Iris pigment epithelial cell (primary cell): ENCODE measurements at regions not wholly inside any gene's neighbourhood (a gene's known extent, or its start where the extent isn't known, plus 50 kb on each side); places are given as distances from the start of the nearest gene placed in this dataset.
"Not testable (repeated sequence)": the region's sequence is repeated elsewhere in the genome, so short reads cannot be mapped to it uniquely, and the experiment has no call there.

ENCODE experiments used
- DNase-seq: peaks from one replicate; pipeline ENCODE4 v3.0.0-alpha.2; 2011; ENCODE audit warnings: low read depth

DNA sequence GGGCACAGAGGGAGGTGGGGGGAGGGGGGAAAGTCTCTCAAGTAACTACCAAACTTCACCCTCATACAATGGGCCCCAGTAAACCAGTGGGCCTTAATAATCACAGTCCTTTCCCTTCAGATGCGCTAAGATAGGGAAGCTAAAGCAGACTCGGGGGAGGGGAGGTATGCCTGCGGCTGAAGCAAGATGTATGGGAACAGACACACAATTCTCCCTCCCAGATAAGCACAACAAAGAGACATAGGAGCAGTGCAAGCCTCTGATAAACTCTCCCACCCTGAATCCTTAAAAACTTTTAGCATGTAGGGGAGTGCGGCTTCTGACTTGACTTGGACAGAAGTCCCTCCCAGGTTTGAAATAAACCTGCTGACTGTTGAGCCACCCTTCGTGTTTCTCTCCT, 54.7 kb downstream of the PROP1 start:
- DNase-seq = not testable (repeated sequence)

DNA sequence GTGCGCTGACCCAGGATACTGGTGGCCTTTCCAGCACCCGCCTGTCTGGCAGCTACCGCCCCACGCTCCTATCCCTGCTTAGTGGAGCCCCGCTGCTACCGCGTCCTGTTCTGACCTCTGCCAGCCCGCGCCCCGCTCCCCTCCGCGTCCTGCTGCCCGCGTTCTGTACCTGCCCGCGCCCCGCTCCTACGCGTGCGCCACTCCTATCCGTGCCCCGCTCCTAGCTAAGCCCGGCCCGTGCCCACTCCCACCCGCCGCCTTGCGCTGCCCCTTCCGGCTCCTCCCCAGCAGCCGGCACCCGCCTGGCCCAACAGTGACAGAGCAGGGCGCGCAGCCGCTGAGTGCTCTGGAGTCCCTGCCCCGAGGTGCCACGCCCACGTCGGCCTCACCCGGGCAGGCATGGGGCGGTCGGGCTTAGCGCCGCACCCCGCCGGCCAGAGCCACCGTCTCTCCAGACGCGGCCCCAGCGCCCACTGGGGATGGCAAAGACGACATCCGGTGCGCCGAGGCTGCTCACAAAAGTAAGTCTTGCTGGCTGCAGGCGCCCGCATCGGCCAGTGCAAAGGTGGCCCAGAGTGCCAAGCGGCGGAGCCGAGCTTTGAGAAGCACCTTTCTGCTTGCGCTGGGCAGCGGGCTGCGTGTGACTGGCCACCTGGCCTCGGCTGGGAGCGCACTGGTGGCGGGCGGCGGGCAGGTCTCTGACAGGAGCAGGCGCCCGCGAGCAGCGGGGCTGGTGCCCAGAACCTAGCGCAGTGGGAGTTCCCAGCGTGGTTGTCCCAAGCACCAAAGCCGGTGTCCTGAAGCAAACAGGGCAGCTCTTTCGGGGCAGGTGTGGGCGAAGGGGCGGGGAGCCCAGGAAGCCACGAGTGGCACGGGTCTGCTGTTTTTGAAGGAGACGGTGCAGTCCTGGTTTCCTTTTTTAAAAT, 56.5 kb downstream of the PROP1 start:
- DNase-seq = not testable (repeated sequence)

DNA sequence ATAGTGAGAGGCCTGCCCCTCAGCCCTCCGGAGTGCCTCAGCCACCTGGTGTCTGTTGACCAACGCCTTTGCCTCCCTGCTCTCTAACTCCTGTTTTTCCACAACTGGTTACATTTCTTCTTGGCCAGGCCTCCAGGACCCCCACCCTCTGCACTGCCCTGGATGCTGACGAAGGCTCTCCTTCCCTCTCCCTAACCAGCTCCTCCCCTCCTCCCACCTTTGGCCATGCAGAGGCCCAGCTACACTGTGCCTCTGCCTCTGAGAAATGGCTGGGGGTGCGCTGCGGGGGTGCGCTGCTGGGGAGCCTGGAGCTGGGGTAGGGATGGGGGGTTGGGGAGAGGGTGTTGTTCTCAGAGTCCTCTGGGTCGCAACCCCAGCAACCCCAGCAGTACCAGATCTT, 57.3 kb downstream of the PROP1 start:
- DNase-seq = not testable (repeated sequence)

DNA sequence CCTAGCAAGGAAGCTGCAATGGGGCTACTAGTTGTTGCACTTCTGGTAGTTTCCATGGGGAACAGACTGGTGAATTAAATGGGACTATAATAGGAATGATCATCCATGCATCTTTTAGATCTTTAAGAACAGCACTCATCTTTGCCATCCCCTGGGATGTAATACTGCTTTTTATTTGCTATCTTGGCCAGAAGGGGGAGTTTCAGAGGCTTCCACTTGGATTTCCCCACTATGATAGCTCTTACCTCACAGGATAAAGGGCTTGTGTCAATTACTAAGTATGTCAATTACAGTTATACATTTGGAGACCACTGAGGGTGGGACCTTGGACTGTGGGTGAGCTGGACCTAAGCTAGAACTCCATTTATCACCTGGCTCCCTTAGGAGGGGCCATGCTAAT, 61.8 kb downstream of the PROP1 start:
- peak; percentile 9 for DNase-seq

DNA sequence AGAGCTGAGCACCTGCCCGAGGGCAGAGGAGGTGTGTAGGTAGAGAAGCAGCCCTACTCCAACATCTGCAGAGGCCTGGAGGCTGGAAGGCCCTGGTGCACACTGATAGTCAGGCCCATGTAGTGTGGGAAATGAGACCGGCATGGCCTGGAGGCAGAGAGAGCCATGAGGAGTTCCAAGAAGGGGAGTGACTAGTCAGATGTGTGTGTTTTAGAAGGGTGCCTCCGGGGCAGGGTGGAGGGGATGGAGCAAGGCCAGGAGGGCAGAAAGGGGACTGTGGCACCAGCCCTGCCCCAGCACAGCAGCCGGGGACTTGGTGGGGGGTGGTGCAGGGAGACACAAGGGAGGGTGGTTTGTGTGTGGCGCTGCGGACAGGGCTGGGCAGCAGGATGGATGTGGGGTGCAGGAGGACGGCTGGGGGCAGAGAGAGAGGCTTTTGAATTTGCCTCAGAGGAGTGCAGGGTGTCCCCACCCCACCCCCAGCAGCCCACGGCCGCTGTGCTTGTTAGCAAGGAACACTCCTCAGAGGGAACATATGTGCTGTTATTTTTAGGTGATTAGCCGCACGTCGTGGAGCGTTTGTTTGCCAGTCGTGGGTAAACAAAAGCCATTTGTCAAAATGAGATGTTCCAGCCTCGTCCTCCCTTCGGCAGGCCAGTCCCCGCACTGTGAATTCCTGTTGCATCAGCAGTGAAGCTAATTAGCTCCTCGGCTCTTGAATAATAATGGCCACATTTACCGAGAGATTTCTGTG, 65.6 kb downstream of the PROP1 start:
- not testable (repeated sequence) for DNase-seq

DNA sequence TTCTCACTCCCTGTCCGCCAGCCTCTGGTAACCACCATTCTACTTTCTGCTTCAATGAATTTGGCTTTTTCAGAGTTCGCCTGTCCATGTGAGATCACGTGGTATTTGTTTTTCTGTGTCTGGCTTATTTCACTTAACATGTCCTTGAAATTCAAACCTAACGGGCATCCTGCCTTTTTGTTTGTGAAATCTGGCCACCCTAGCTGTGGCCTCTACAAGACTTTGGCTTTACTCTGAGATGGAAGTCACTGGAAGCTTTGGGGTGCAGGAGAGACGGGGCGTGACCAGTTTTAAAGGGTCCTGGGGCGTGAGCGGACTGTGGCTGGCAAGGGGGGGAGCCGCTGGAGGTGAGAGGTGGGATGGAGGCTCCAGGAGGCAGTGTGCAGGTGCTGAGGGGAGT, 66.4 kb downstream of the PROP1 start:
- DNase-seq = not testable (repeated sequence)

DNA sequence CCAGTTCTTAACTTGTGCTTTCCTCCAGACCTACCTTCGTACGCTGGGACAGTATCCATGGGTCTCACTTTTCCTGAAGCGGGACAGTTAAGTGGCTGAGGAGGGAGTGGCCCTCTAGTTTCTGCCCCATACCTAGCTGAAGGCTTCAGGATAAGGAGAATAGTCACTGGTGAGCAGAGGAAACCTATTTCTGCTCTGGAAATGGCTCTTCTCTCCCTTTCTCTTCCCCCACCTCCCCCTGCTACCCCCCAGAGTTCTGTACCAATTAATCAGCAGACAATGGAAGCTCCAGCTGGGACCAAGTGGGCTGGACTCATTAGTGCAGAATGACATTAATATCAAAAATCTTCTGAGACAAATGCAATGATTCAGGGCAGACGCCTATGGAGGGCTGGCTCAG, 68.5 kb downstream of the PROP1 start:
- DNase-seq = not testable (repeated sequence)

DNA sequence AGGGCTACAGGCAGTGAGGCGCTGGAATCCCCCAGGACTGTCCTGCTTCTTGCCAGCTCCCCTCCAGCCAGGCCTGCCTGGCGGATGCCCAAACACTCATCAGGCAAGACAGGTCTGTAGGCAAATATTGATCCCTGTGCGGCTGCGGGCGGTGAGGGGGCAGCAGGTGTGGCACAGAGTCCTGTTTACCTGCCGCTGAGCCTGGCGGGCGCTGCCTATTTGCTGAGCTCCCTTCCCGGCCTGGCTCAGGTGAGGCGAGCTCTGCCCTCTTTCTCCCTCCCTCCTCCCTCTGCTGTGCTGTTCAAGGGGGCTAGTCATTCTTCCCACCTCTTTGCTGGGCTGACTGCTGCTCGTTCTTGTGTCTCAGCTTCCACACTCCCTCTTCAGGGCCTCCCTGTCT, 71.5 kb downstream of the PROP1 start:
- DNase-seq = not testable (repeated sequence)

DNA sequence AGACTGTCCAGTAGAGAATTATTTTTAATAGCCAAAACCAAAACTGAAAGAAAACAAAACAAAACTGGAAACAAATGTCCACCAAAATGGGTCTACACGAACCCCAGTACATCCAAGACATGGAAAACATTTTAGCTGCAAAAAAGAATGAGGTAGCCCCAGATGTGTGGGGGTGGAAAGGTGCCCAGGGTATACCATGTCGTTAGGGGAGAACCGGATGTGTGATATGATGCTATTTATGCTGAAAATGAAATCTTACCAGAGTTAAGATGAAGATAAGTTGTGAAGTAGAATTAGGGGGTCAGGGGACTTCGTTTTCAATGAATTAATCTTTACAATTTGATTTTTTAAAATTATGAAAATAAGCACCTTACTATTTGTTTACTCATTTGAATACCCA, 72.2 kb downstream of the PROP1 start:
- DNase-seq = not testable (repeated sequence)

DNA sequence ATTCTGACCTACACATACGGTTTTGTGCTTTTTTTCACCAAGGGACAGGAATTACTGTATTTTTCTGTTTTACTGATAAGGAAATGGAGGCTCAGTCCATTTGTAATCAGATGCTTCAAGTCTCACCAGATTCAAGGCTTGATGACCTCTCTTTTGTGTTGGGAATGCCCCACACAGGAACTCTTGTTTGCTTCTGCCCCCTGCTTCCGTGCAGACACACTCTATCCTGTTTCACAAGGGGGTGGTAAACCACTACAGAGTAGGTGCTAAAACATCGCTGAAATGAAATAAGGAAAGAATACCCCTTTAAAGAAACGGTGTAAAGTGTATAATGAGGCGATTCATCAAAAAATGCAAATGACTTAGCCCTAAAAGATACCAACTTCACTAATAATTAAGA, 72.9 kb downstream of the PROP1 start:
- DNase-seq = not testable (repeated sequence)

DNA sequence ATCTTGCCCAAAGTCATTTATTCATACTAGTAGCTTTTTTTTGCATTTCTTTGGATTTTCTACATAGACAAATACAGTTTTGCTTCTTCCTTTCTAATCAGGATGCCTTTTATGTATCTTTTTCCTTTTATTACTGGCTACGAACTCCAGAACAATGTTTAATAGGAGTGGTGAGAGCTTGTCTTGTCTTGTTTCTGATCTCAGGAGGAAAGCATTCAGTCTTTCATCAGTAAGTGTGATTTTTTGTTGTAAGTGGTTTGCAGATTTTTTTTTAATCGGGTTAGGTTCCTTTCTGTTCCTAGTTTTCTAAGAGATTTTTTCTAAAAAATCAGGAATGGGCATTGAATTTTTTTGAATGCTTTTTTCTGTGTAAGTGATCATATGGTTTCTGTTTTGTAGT, 86.8 kb downstream of the PROP1 start:
- DNase-seq = not testable (repeated sequence)

DNA sequence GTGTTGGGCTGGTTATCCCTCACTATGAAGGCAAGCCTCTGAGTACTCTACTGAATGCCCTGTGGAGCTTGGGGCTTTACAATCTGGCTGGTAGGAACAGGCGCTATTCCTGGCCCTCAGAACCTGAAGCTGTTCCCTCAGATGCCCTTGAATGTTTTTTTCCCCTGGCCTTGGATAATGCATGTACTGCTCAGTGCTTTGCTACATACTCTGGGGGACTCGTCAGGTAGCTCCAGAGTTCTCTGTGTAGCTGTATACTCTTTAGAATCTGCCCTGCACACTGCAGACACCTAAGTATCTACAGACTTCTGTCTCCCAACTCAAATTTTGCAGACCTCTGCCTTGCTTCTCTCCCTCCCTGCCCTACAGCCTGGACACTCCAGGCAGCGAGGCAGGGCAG, 93.2 kb downstream of the PROP1 start:
- DNase-seq = not testable (repeated sequence)

DNA sequence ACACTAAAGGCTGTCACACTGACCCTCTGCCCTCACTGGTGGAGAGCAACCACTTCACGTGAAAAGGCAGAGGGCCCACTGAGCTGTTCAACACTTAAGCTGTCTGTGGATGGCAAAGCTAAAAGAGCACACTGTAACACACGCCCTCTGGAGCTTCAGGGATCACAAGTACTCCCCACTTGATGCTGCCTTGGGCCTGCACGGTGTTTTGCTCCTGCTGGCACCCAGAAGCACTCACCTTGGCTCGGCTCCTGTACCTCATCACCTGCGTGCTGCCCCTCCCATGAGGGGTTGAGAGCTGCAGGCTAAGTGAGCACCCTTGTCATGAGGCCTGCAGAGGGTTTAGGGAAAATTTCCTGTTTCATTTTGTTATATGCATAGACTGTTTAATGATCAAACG, 96.0 kb downstream of the PROP1 start:
- not testable (repeated sequence) for DNase-seq

DNA sequence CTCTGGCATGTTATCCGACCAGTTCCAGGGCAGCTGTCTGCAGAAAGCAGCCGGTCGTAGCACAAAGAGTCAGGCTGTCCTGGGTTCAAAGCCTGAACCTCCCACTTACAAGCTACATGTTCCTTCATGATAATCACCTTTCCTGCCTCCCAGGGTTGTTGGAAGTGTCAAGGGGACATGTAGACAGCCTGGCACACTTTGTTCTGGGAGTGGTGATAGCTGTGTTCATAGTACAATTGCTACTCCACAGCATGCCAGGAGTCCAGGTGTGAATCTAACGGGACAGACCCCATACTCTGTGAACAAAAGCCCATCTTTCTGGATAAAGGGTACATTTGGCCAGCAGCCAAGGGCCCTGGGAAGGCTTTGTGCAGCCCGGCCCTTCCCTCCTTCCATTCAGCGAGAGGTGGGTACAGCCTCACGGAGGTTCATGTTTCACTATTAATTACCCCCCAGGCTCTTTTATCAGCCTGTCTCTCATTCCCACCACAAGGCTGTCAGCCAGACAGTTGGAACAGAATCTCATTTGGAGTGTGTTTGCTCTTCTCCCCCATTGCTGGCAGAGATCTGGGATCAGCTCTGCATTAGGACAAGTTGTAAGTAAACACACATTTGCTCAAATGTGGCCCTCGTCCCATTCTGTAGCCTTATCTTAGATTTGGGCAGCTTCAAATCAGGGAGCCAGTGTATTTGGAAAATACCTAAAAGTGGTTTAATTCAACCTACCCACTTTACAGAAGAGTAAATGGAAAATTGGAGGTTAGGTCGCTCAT, 101.2 kb downstream of the PROP1 start:
- DNase-seq = not testable (repeated sequence)

DNA sequence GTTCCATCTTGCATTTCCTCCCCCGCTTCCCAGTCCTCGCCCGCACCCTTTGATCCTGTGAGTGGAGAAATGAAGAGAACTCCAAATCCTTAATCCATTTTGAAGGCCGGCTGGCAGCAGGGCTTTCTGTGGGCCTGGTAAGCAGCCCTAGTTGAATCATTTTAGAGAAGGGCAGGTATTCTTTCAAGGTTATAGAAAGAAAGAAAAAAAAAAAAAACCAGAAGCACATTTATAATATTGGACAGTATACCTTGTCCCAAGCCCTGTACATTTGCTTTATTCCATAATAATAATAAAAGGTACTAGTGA, 103.7 kb downstream of the PROP1 start:
- not testable (repeated sequence) for DNase-seq

DNA sequence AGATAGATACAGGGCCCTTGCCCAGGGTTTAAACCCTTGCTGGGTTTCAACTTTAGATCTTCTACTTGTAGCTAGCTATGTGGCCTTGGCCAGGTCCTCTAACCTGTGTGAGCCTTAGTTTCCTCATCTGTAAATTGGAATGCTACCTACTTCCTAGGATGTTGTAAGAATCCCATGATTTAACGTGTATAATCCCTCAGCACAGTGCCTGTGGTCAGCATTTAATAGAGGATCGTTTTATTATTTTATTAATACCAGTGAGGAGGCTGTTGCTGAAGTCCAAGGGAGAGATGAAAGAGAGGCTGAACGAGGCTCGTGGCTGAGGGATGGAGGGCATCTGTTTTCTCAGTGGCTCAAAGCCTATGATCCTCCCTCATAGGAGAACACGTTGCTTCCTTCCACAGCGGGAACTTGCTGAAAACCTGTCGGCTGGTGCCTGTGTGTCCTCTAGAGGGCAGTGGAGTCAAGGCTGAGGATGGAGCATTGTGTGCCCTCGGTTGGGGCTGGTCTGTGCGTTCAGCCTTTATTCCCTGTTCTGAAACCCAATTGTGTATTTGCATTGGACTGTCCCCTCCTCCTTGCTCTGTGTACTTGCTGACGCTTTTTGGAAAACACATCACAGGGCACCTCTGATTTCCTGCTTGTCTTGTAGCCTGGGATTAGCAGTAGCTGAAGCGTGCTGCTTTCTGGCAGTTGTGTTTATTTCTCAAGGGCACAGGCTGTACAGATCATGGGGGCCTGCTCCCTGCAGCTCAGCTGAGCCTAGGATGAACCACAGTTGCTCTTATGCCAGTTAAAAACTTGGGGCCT, 104.3 kb downstream of the PROP1 start:
- DNase-seq = not testable (repeated sequence)

DNA sequence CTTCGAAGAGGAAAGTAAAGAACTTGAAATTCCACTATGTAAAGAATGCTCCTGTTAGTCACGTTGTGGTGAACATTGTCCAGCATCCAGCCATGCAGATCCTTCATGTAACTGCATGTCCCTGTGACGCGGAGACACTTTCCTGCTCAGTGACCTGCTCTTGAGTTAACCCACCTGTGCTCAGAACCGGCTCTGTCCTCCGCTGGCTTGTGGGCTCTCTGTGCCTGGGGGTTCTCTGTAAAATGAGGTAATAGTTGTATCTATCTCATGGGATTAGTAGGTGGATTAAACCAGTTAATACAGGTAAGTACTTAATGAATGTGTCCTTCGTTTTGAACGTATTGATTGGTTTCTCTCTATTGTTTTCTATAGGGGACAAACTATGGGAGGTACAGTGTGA, 100.6 kb upstream of the FAM153A start:
- not testable (repeated sequence) for DNase-seq

DNA sequence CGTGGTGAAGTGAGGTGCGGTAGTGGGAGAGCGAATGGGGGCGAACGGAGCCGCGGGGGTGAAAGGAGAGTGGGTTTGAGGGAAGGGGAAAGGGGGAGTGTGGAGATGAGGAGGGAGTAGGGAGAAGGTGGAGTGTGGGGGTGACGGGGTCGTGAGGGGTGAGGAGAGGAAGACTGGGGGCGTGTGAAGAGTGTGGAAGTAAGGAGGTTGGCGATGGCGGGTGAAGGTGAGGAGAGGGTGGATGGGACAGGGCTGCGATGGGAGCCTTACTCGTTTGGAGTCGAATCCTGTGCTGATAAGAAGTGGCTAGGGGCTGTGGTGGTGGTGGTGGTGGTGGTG, 93.2 kb upstream of the FAM153A start:
- not testable (repeated sequence) for DNase-seq

DNA sequence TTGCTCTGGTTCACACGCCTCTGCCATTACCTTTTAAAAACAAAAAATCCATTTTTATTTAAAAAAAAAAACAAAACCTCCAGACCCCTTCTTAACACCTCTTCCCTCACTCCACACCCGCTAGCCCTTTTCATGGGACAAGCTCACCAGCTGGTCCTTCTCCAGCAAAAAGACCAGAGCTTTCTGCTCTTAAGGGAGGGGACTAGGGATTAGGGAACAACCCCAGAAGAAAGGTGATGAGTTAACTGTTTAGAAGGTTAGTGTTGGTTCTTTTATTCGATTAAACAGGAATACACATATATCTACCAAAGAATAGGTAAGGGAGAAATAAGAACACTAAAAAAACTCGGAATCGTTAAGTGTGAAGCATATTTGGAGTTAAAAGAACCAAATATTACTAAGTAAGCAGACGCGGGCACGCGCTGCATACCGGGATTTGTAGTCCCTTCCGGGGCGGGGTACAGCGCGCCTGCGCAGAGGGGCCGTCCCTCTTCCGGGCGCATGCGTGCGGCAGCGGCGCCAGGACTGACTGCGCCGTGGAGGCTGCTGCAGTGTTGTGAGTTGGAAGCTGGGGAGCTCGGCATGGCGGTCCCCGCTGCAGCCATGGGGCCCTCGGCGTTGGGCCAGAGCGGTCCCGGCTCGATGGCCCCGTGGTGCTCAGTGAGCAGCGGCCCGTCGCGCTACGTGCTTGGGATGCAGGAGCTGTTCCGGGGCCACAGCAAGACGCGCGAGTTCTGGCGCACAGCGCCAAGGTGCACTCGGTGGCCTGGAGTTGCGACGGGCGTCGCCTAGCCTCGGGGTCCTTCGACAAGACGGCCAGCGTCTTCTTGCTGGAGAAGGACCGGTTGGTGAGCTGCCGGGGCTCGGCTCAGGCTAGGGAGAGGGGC, 92.6 kb upstream of the FAM153A start:
- not testable (repeated sequence) for DNase-seq

DNA sequence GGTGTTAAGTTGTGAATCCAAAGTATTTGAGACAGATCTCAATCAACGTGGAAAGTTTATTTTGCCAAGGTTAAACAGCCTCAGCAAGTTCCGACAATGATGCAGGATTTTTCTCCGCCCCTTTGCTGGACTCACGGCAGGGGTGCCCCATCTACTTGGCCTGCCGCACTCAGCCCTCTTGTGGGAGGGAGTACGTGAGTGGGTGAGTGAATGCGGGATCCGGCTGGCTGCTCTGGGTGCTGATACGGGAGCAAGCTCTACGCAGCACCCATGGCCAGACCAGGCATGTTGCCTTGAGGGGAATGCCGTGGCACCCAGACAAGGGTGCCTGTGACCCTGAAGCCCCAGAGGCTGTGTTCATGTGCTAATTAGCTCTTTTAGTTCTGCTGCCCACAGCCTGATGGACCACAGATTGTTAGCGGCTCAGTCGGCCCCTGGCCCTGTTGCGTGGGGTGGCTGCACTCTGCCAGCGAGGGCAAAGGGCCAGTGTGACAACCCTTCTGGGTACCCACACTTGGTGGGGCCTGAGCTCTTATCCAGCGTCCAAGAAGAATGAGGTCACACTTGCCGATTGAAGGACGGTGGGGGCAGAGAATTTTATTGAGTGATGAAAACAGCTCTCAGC, 81.2 kb upstream of the FAM153A start:
- not testable (repeated sequence) for DNase-seq
